Neutrophil (primary cell): ENCODE measurements at regions not wholly inside any gene's neighbourhood (a gene's known extent, or its start where the extent isn't known, plus 50 kb on each side); places are given as distances from the start of the nearest gene placed in this dataset.

ENCODE experiments used
- H3K27ac ChIP-seq: fragments of 200-600 bp; sonication (generic); 2 replicates; pipeline ENCODE4 v1.5.1; 2016; ENCODE audit warnings: mild to moderate bottlenecking, moderate library complexity
- H3K27me3 ChIP-seq: fragments of 200-600 bp; sonication (generic); 2 replicates; pipeline ENCODE4 v1.6.0; 2016; ENCODE audit warnings: mild to moderate bottlenecking
- H3K36me3 ChIP-seq: fragments of 200-600 bp; sonication (generic); 2 replicates; pipeline ENCODE4 v1.5.1; 2017
- H3K4me1 ChIP-seq, 2 experiments: fragments of 200-600 bp in 1 of 2; sonication (generic) in 1 of 2; 1 replicate in 1 of 2; 2 replicates in 1 of 2; pipeline versions ENCODE4 v1.5.1 to v1.6.1; 2013 to 2016; ENCODE audit warnings: low read depth in 1 of 2, low read length in 1 of 2, mild to moderate bottlenecking in 1 of 2, moderate library complexity in 1 of 2; ENCODE audit not compliant: control insufficient read depth in 1 of 2, insufficient read depth in 1 of 2
- H3K4me3 ChIP-seq, 2 experiments: fragments of 200-600 bp in 1 of 2; sonication (generic) in 1 of 2; 1 replicate in 1 of 2; 2 replicates in 1 of 2; pipeline ENCODE4 v1.5.1; 2013 to 2016; ENCODE audit warnings: low read depth in 1 of 2, low read length in 1 of 2, mild to moderate bottlenecking in 1 of 2, moderate library complexity in 1 of 2
- H3K9me3 ChIP-seq: fragments of 200-600 bp; sonication (generic); 2 replicates; pipeline ENCODE4 v1.5.1; 2016
- CTCF ChIP-seq: fragments of 200-600 bp; sonication (generic); IDR thresholded peaks from 2 replicates; pipeline ENCODE4 v1.5.1; 2016; ENCODE audit warnings: antibody characterized with exemption

- Histone ChIP-seq H3K9me3 (no peaks in the 10 kb centered on the region), H3K4me1 (no peaks in the 10 kb centered on the region), H3K27ac (no peak overlapping the region), H3K4me3 (no peak overlapping the region), H3K27me3 (no peaks in the 10 kb centered on the region), H3K36me3 (no peaks in the 10 kb centered on the region)
- no peak for TF ChIP-seq CTCF
Observed at GRCh38 chr3:182490596-182491491, 302.5 kb upstream of the ATP11B start.

- no peak overlapping the region for H3K27ac ChIP-seq
- H3K4me1 ChIP-seq = no peaks in the 10 kb centered on the region
- TF ChIP-seq CTCF = no peak
- no peaks in the 10 kb centered on the region for H3K9me3 ChIP-seq
- H3K27me3 ChIP-seq = no peaks in the 10 kb centered on the region
- no peaks in the 10 kb centered on the region for H3K36me3 ChIP-seq
- no peak overlapping the region for H3K4me3 ChIP-seq
Observed at GRCh38 chr3:182491577-182491976, 301.7 kb upstream of the ATP11B start.

- H3K36me3 ChIP-seq = no peaks in the 10 kb centered on the region
- no peak overlapping the region for H3K4me3 ChIP-seq
- no peaks in the 10 kb centered on the region for H3K4me1 ChIP-seq
- H3K9me3 ChIP-seq = no peaks in the 10 kb centered on the region
- TF ChIP-seq CTCF = no peak
- no peaks in the 10 kb centered on the region for H3K27me3 ChIP-seq
- H3K27ac ChIP-seq = no peak overlapping the region
Observed at GRCh38 chr3:182492536-182492935, 300.8 kb upstream of the ATP11B start.

- no peak for TF ChIP-seq CTCF
- Histone ChIP-seq H3K4me1 (no peaks in the 10 kb centered on the region), H3K9me3 (no peaks in the 10 kb centered on the region), H3K36me3 (no peaks in the 10 kb centered on the region), H3K27me3 (no peaks in the 10 kb centered on the region), H3K27ac (no peak overlapping the region), H3K4me3 (no peak overlapping the region)
Observed at GRCh38 chr3:182500289-182500688, 293.0 kb upstream of the ATP11B start.

- no peak overlapping the region for H3K27ac ChIP-seq
Observed at GRCh38 chr3:182501856-182502255, 291.4 kb upstream of the ATP11B start.

More at GRCh38 chr3:182501856-182502255, 291.4 kb upstream of the ATP11B start:
- H3K9me3 ChIP-seq = no peaks in the 10 kb centered on the region
- H3K36me3 ChIP-seq = no peaks in the 10 kb centered on the region
- no peaks in the 10 kb centered on the region for H3K27me3 ChIP-seq
- no peak overlapping the region for H3K4me3 ChIP-seq
- no peaks in the 10 kb centered on the region for H3K4me1 ChIP-seq
- TF ChIP-seq CTCF = no peak
